ENCODE measurements at regions not wholly inside any gene's neighbourhood (a gene's known extent, or its start where the extent isn't known, plus 50 kb on each side); places are given as distances from the start of the nearest gene placed in this dataset.
"Not testable (repeated sequence)": the region's sequence is repeated elsewhere in the genome, so short reads cannot be mapped to it uniquely, and the experiment has no call there.

DNA sequence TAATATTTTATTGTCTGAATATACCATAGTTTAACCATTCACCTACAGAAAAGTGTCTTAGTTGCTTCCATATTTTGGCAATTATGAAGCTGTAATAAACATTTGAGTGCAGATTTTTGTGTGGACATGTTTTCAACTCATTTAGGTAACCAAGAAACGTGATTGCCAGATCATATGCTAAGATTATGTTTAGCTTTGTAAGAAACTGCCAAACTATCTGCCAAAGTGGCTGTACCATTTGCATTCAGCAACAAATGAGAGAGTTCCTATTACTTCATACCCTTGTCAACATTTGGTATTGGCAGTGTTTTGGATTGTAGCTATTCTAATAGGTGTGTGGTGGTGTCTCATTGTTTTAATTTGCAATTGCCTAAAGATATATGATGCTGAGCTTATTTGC lies 233.5 kb downstream of the TMEM26 start:
- no peak overlapping the region for H3K27ac ChIP-seq
- TF ChIP-seq ZFX (IDR thresholded peaks at IDR 0.05): no peak
- TF ChIP-seq, protein P1, sequence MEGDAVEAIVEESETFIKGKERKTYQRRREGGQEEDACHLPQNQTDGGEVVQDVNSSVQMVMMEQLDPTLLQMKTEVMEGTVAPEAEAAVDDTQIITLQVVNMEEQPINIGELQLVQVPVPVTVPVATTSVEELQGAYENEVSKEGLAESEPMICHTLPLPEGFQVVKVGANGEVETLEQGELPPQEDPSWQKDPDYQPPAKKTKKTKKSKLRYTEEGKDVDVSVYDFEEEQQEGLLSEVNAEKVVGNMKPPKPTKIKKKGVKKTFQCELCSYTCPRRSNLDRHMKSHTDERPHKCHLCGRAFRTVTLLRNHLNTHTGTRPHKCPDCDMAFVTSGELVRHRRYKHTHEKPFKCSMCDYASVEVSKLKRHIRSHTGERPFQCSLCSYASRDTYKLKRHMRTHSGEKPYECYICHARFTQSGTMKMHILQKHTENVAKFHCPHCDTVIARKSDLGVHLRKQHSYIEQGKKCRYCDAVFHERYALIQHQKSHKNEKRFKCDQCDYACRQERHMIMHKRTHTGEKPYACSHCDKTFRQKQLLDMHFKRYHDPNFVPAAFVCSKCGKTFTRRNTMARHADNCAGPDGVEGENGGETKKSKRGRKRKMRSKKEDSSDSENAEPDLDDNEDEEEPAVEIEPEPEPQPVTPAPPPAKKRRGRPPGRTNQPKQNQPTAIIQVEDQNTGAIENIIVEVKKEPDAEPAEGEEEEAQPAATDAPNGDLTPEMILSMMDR (conservative IDR thresholded peaks at IDR 0.05): no peak

DNA sequence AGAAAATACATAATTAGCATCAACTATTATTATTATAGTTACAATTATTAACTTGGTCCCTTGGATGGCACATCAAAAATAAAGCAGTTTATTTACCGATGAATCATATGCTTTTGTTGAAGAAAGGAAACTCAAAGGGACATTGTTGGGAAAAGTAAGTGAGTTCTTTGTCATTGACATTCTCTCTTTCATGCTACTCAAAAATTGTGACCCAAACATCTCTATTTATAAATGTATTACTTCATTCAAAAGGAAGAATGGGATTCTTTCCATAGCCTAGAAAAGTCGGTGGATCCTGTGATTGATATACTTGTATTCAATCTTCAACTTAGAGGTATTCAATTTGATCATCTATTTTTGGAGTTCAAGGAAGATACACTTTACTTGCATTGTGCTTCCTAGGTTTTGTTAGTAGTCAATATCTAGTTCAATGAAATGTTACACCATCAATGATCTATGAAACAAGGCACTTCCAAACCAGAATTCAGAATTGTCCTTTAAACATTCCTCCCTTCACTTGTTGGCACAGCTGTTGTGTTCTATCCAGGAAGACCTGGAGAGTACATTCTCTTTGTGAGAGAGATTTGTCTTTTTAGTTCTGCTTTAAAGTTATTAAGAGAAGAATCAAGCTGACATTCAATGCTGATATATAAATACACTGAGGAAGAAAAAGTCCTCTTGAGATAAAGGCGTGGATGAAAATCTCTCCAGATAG lies 235.2 kb downstream of the TMEM26 start:
- no peak overlapping the region for H3K27ac ChIP-seq
- TF ChIP-seq ZFX (IDR thresholded peaks at IDR 0.05): no peak
- TF ChIP-seq, protein P1 (conservative IDR thresholded peaks at IDR 0.05): no peak

DNA sequence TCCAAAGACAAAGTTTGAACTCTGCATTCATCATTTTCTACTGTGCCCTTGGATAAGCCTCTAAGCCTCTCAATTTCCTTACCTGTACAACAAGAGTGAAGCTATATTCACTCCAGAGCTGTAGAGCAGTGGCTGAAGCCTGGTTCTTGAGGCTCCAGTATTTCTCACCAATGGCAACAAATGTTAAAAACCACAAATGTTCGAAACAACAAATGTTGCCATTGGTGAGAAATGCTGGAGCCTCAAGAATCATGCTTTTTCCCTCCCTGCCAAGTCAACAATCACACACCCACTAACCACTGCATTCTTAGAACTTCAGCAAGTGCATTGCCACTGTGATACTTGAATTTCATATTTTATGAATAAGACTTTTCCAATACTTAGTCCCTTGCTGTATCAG lies 237.9 kb downstream of the TMEM26 start:
- H3K27ac ChIP-seq: no peak overlapping the region
- TF ChIP-seq ZFX (IDR thresholded peaks at IDR 0.05): no peak
- TF ChIP-seq, protein P1 (conservative IDR thresholded peaks at IDR 0.05): no peak

DNA sequence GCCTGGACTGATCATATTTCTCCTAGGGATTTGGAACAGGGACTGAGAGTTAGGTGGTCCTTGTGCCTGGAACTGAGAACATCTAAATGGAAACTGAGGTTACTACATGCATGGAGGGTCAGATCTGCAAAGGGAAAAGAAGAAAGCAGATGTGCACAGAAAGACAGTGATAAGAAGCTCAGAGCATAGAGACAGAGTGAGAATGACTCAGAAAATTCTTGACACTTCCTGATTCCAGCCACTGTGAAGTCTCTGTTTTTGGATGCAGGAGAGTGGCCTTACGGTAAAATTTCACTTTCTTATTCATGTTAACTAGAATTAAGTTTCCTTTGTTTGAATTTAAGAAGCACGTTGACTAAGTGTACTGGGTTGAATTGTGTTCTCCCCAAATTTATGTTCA lies 241.7 kb downstream of the TMEM26 start:
- TF ChIP-seq, protein P1 (conservative IDR thresholded peaks at IDR 0.05): no peak
- TF ChIP-seq ZFX (IDR thresholded peaks at IDR 0.05): no peak
- H3K27ac ChIP-seq: no peak overlapping the region

DNA sequence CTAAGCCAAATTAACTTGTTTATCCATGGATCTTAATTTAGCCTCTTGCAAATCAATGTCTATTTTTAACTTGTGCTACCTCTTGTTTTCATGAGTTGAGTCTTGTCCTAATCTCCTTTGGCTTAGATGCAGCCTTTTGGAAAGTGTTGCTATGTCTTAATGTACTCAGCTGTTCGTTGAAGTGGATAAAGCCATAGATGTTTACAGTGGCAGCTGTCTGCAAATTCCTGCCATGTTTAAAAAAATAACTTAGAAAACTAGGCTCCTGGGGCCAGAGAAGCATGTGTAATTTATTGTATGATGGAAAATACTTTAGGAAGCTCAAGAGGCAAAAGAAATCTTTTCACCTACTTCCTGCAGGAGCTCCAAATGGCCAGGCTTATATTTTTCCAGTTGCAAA lies 253.1 kb upstream of the RHOBTB1 start:
- H3K27ac ChIP-seq: no peak overlapping the region
- TF ChIP-seq ZFX (IDR thresholded peaks at IDR 0.05): no peak
- TF ChIP-seq, protein P1 (conservative IDR thresholded peaks at IDR 0.05): no peak

DNA sequence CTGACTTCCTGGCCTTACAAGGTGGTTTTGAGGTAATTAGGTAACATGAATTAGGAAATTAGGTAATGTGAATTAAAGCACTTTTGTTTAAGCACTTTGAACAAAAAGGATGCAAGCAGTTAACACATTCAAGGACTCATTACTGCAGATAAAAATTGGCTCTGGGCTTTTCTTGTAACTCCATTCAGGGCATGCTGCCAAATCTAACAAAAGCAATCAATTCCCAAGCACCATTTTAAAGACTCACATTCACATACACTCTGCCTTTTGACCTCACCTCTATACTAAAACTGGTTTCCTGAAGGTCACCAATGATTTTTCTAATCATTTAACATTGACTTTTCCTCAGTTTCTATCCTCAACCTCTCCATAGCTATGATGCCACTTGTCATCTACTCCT lies 251.2 kb upstream of the RHOBTB1 start:
- TF ChIP-seq, protein P1 (conservative IDR thresholded peaks at IDR 0.05): no peak
- TF ChIP-seq ZFX (IDR thresholded peaks at IDR 0.05): no peak
- no peak overlapping the region for H3K27ac ChIP-seq

DNA sequence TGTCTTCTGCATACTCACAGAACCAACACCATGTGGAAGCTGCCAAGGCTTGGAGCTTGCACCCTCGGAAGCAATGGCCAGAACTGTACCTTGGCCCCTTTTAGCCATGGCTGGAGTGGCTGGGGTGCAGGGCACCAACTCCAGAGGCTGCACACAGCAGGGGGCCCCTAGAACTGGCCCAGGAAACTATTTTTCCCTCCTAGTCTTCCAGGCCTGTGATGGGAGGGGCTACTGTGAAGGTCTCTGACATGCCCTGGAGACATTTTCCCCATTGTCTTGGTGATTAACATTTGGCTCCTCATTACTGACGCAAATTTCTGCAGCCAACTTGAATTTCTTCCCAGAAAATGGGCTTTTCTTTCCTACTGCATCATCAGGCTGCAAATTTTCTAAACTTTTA lies 248.6 kb upstream of the RHOBTB1 start:
- not testable (repeated sequence) for H3K27ac ChIP-seq

DNA sequence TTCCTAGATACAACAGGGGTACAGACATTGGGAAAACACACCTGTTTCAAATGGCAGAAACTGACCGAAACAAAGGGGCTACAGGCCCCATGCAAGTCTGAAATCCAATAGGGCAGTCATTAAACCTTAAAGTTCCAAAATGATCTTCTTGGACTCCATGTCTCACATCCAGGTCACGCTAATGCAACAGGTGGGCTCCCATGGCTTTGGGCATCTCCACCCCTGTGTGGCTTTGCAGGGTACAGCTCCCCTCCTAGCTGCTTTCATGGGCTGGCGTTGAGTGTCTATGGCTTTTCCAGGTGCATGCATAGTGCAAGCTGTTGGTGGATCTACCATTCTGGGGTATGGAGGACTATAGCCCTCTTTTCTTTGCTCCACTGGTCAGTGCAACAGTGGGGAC lies 248.1 kb upstream of the RHOBTB1 start:
- TF ChIP-seq ZFX (IDR thresholded peaks at IDR 0.05): no peak
- TF ChIP-seq, protein P1 (conservative IDR thresholded peaks at IDR 0.05): no peak
- no peak overlapping the region for H3K27ac ChIP-seq
